HG02943 (cell line): ENCODE measurements at regions not wholly inside any gene's neighbourhood (a gene's known extent, or its start where the extent isn't known, plus 50 kb on each side); places are given as distances from the start of the nearest gene placed in this dataset.

Experiments
- ATAC-seq: cut with Tn5 transposase; IDR thresholded peaks from one replicate; pipeline ENCODE4 v1.9.1; 2021; ENCODE audit warnings: mild to moderate bottlenecking, low read depth, moderate library complexity; ENCODE audit not compliant: unreplicated experiment

GRCh38 chr9:89655990-89656657 is 51.3 kb downstream of the GADD45G start:
- no peak for ATAC-seq

- ATAC-seq: no peak
Observed at GRCh38 chr9:89657295-89657694, 52.5 kb downstream of the GADD45G start.

- no peak for ATAC-seq
Observed at GRCh38 chr9:89657765-89658164, 53.0 kb downstream of the GADD45G start.

- ATAC-seq: no peak
Observed at GRCh38 chr9:89658401-89658800, 53.6 kb downstream of the GADD45G start.

- no peak for ATAC-seq
Observed at GRCh38 chr9:89658931-89659330, 54.1 kb downstream of the GADD45G start.

- no peak for ATAC-seq
Observed at GRCh38 chr9:89659473-89659872, 54.7 kb downstream of the GADD45G start.

- ATAC-seq: no peak
Observed at GRCh38 chr9:89659891-89660685, 55.3 kb downstream of the GADD45G start.

- ATAC-seq: no peak
Observed at GRCh38 chr9:89661391-89661949, 56.7 kb downstream of the GADD45G start.

GRCh38 chr9:89661956-89662717 is 57.3 kb downstream of the GADD45G start:
- ATAC-seq: no peak

GRCh38 chr9:89662718-89663613 is 58.2 kb downstream of the GADD45G start:
- no peak for ATAC-seq

GRCh38 chr9:89663614-89663970 is 58.8 kb downstream of the GADD45G start:
- ATAC-seq: no peak

GRCh38 chr9:89664010-89664409 is 59.2 kb downstream of the GADD45G start:
- no peak for ATAC-seq

GRCh38 chr9:89664896-89665329 is 60.1 kb downstream of the GADD45G start:
- ATAC-seq: no peak

- ATAC-seq: no peak
Observed at GRCh38 chr9:89666364-89666763, 61.6 kb downstream of the GADD45G start.

- no peak for ATAC-seq
Observed at GRCh38 chr9:89666950-89667349, 62.1 kb downstream of the GADD45G start.

- no peak for ATAC-seq
Observed at GRCh38 chr9:89667726-89668125, 62.9 kb downstream of the GADD45G start.

- no peak for ATAC-seq
Observed at GRCh38 chr9:89668216-89668865, 63.5 kb downstream of the GADD45G start.

- no peak for ATAC-seq
Observed at GRCh38 chr9:89668866-89669246, 64.0 kb downstream of the GADD45G start.

GRCh38 chr9:89669361-89669842 is 64.6 kb downstream of the GADD45G start:
- no peak for ATAC-seq
